HCT116 (cell line): ENCODE measurements at regions not wholly inside any gene's neighbourhood (a gene's known extent, or its start where the extent isn't known, plus 50 kb on each side); places are given as distances from the start of the nearest gene placed in this dataset.

Experiments
- CEBPB ChIP-seq: IDR thresholded peaks from 2 replicates; pipeline ENCODE4 v1.6.1; 2012; ENCODE audit warnings: low read depth
- CTCF ChIP-seq, 3 experiments: fragments of 200-600 bp in 1 of 3; sonication (generic) in 1 of 3; IDR thresholded peaks in 2 of 3; conservative IDR thresholded peaks in 1 of 3; 2 replicates each; pipeline ENCODE4 v1.5.1; 2012 to 2017; ENCODE audit warnings: low read depth in 2 of 3, low read length in 2 of 3, antibody characterized with exemption in 1 of 3, borderline replicate concordance in 1 of 3, control low read depth in 1 of 3, mild to moderate bottlenecking in 1 of 3, mixed read lengths in 1 of 3, mixed run types in 1 of 3, moderate library complexity in 1 of 3; ENCODE audit not compliant: insufficient read depth in 1 of 3
- JUND ChIP-seq: IDR thresholded peaks from 2 replicates; pipeline ENCODE4 v1.6.1; 2012
- MAX ChIP-seq: IDR thresholded peaks from 2 replicates; pipeline ENCODE4 v1.6.1; 2012
- POLR2A ChIP-seq: IDR thresholded peaks from 2 replicates; pipeline ENCODE4 v1.7.0; 2011; ENCODE audit warnings: borderline replicate concordance; ENCODE audit not compliant: insufficient read depth, insufficient read length; ENCODE audit errors: extremely low read depth
- RAD21 ChIP-seq: IDR thresholded peaks from 2 replicates; pipeline ENCODE4 v1.6.1; 2012; ENCODE audit warnings: low read depth, mild to moderate bottlenecking
- SP1 ChIP-seq: IDR thresholded peaks from 2 replicates; pipeline ENCODE4 v1.6.1; 2012; ENCODE audit warnings: low read depth
- ZBTB33 ChIP-seq: IDR thresholded peaks from 2 replicates; pipeline ENCODE4 v1.6.1; 2011; ENCODE audit warnings: mild to moderate bottlenecking, low read length, moderate library complexity; ENCODE audit not compliant: insufficient replicate concordance; ENCODE audit errors: extremely low read depth

GRCh38 chr16:77548151-77548550, 113.3 kb upstream of the ADAMTS18 start:
- TF ChIP-seq CTCF (IDR thresholded peaks at IDR 0.05 in 2 of 3, conservative IDR thresholded peaks at IDR 0.05 in 1 of 3; ENCODE audit: borderline replicate concordance in 1 of 3, insufficient read depth in 1 of 3, low read depth in 2 of 3, low read length in 2 of 3) (no peak), RAD21 (no peak), MAX (no peak), JUND (no peak), POLR2A (no peak), ZBTB33 (no peak), SP1 (no peak), CEBPB (no peak)
